ENCODE measurements at regions not wholly inside any gene's neighbourhood (a gene's known extent, or its start where the extent isn't known, plus 50 kb on each side); places are given as distances from the start of the nearest gene placed in this dataset.

- Histone ChIP-seq H3K9me3 (ENCODE audit: low read length) (no peaks in the 10 kb centered on the region), H3K4me3 (ENCODE audit: low read depth, low read length, poor library complexity, severe bottlenecking) (no peak overlapping the region), H3K36me3 (ENCODE audit: insufficient read depth, low read length) (no peaks in the 10 kb centered on the region), H2AFZ (ENCODE audit: low read length) (no peak overlapping the region), H3K9ac (ENCODE audit: low read length) (no peak overlapping the region), H4K20me1 (ENCODE audit: insufficient read depth, low read length) (no peaks in the 10 kb centered on the region), H3F3A (ENCODE audit: insufficient read depth, low read length) (no peaks in the 10 kb centered on the region), H3K4me2 (ENCODE audit: low read length) (no peak overlapping the region), H3K79me2 (ENCODE audit: insufficient read depth, low read length) (no peaks in the 10 kb centered on the region), H3K27me3 (ENCODE audit: insufficient read depth, low read length) (no peaks in the 10 kb centered on the region), H3K9me2 (ENCODE audit: low read depth, low read length) (no peaks in the 10 kb centered on the region), H3K4me1 (ENCODE audit: insufficient read depth, low read length, severe bottlenecking) (no peaks in the 10 kb centered on the region), H3K27ac (ENCODE audit: low read depth, low read length, poor library complexity, severe bottlenecking) (no peak overlapping the region)
- TF ChIP-seq, protein P1, sequence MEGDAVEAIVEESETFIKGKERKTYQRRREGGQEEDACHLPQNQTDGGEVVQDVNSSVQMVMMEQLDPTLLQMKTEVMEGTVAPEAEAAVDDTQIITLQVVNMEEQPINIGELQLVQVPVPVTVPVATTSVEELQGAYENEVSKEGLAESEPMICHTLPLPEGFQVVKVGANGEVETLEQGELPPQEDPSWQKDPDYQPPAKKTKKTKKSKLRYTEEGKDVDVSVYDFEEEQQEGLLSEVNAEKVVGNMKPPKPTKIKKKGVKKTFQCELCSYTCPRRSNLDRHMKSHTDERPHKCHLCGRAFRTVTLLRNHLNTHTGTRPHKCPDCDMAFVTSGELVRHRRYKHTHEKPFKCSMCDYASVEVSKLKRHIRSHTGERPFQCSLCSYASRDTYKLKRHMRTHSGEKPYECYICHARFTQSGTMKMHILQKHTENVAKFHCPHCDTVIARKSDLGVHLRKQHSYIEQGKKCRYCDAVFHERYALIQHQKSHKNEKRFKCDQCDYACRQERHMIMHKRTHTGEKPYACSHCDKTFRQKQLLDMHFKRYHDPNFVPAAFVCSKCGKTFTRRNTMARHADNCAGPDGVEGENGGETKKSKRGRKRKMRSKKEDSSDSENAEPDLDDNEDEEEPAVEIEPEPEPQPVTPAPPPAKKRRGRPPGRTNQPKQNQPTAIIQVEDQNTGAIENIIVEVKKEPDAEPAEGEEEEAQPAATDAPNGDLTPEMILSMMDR (IDR thresholded peaks at IDR 0.05; ENCODE audit: low read length), result no peak
- no peak for TF ChIP-seq EZH2 (IDR thresholded peaks at IDR 0.05; ENCODE audit: borderline replicate concordance, low read length)
Measured at GRCh38 chr6:139944131-139944530, 569.7 kb upstream of the CITED2 start.

- Histone ChIP-seq H2AFZ (ENCODE audit: low read length) (no peak overlapping the region), H3K4me2 (ENCODE audit: low read length) (no peak overlapping the region), H3K36me3 (ENCODE audit: insufficient read depth, low read length) (no peaks in the 10 kb centered on the region)
Measured at GRCh38 chr6:139943391-139943790, 568.9 kb upstream of the CITED2 start.

DNA sequence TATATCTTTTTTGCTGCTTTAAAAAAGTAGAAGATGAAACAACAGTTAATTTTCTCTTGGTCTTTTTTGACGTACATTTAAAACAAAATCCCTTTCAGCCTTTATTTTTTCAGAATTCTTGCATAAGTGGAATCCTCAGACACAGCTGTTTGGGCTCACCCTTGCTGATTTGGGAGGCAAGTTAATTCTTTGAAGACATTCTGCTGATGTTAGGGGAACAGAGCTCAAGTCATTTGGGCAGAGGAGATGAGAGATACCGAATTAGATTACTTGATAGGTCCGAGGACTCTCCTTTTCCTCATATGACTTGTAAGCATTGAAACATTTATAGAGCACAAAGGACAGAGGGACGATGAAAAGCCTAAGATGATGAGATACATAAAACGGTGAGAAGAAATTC lies 567.9 kb upstream of the CITED2 start:
- no peaks in the 10 kb centered on the region for H3K9me2 ChIP-seq (ENCODE audit: low read depth, low read length)
- H3K4me1 ChIP-seq (ENCODE audit: insufficient read depth, low read length, severe bottlenecking), result no peaks in the 10 kb centered on the region
- no peak overlapping the region for H3K27ac ChIP-seq (ENCODE audit: low read depth, low read length, poor library complexity, severe bottlenecking)
- no peaks in the 10 kb centered on the region for H3F3A ChIP-seq (ENCODE audit: insufficient read depth, low read length)
- no peak overlapping the region for H2AFZ ChIP-seq (ENCODE audit: low read length)
- no peak overlapping the region for H3K4me3 ChIP-seq (ENCODE audit: low read depth, low read length, poor library complexity, severe bottlenecking)
- H3K9me3 ChIP-seq (ENCODE audit: low read length), result no peaks in the 10 kb centered on the region
- no peak overlapping the region for H3K4me2 ChIP-seq (ENCODE audit: low read length)
- no peaks in the 10 kb centered on the region for H4K20me1 ChIP-seq (ENCODE audit: insufficient read depth, low read length)
- no peaks in the 10 kb centered on the region for H3K36me3 ChIP-seq (ENCODE audit: insufficient read depth, low read length)
- no peaks in the 10 kb centered on the region for H3K79me2 ChIP-seq (ENCODE audit: insufficient read depth, low read length)
- TF ChIP-seq, protein P1 (IDR thresholded peaks at IDR 0.05; ENCODE audit: low read length), result no peak
- no peak overlapping the region for H3K9ac ChIP-seq (ENCODE audit: low read length)
- H3K27me3 ChIP-seq (ENCODE audit: insufficient read depth, low read length), result no peaks in the 10 kb centered on the region

More at GRCh38 chr6:139943391-139943790, 568.9 kb upstream of the CITED2 start:
- H3K4me1 ChIP-seq (ENCODE audit: insufficient read depth, low read length, severe bottlenecking), result no peaks in the 10 kb centered on the region
- no peak overlapping the region for H3K27ac ChIP-seq (ENCODE audit: low read depth, low read length, poor library complexity, severe bottlenecking)
- no peak overlapping the region for H3K9ac ChIP-seq (ENCODE audit: low read length)
- H3F3A ChIP-seq (ENCODE audit: insufficient read depth, low read length), result no peaks in the 10 kb centered on the region
- no peaks in the 10 kb centered on the region for H3K9me3 ChIP-seq (ENCODE audit: low read length)
- no peaks in the 10 kb centered on the region for H3K79me2 ChIP-seq (ENCODE audit: insufficient read depth, low read length)
- H3K4me3 ChIP-seq (ENCODE audit: low read depth, low read length, poor library complexity, severe bottlenecking), result no peak overlapping the region
- TF ChIP-seq EZH2 (IDR thresholded peaks at IDR 0.05; ENCODE audit: borderline replicate concordance, low read length), result no peak
- TF ChIP-seq, protein P1 (IDR thresholded peaks at IDR 0.05; ENCODE audit: low read length), result no peak
- no peaks in the 10 kb centered on the region for H4K20me1 ChIP-seq (ENCODE audit: insufficient read depth, low read length)
- H3K9me2 ChIP-seq (ENCODE audit: low read depth, low read length), result no peaks in the 10 kb centered on the region
- no peaks in the 10 kb centered on the region for H3K27me3 ChIP-seq (ENCODE audit: insufficient read depth, low read length)
